AG10803 (cell line): ENCODE measurements at regions not wholly inside any gene's neighbourhood (a gene's known extent, or its start where the extent isn't known, plus 50 kb on each side); places are given as distances from the start of the nearest gene placed in this dataset.

Experiments used
- DNase-seq: peaks from one replicate; pipeline ENCODE4 v3.0.0; 2010; ENCODE audit warnings: low read depth
- H3K4me3 ChIP-seq: 2 replicates; pipeline ENCODE4 v1.5.1; 2011; ENCODE audit warnings: mild to moderate bottlenecking, low read length, control low read depth
- TF ChIP-seq, protein P1 (sequence below): conservative IDR thresholded peaks from 2 replicates; pipeline ENCODE4 v1.5.1; 2011; ENCODE audit warnings: mild to moderate bottlenecking, low read length, control low read depth, inconsistent platforms

DNA sequence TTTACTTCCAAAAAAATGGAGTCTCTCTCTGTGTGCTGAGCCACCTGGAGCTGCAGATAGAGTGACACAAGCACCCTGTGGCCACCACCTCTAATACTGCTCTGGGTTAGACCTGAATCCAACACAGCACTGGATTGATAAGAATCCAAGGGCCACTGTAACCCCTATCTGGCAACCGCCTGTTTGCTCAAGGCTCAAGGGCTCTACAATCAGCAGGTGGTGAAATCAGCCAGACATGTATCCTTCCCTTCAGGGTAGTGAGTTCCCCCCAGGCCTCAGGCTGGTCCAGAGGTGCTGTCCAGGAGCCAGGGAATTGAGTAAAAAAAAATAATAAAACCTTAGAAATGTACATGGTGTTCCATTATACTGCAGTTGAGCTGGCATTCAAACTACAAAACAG lies 509.0 kb downstream of the KIF4B start:
- no peak overlapping the region for H3K4me3 ChIP-seq
- TF ChIP-seq, protein P1, sequence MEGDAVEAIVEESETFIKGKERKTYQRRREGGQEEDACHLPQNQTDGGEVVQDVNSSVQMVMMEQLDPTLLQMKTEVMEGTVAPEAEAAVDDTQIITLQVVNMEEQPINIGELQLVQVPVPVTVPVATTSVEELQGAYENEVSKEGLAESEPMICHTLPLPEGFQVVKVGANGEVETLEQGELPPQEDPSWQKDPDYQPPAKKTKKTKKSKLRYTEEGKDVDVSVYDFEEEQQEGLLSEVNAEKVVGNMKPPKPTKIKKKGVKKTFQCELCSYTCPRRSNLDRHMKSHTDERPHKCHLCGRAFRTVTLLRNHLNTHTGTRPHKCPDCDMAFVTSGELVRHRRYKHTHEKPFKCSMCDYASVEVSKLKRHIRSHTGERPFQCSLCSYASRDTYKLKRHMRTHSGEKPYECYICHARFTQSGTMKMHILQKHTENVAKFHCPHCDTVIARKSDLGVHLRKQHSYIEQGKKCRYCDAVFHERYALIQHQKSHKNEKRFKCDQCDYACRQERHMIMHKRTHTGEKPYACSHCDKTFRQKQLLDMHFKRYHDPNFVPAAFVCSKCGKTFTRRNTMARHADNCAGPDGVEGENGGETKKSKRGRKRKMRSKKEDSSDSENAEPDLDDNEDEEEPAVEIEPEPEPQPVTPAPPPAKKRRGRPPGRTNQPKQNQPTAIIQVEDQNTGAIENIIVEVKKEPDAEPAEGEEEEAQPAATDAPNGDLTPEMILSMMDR: no peak
- DNase-seq: no peak

DNA sequence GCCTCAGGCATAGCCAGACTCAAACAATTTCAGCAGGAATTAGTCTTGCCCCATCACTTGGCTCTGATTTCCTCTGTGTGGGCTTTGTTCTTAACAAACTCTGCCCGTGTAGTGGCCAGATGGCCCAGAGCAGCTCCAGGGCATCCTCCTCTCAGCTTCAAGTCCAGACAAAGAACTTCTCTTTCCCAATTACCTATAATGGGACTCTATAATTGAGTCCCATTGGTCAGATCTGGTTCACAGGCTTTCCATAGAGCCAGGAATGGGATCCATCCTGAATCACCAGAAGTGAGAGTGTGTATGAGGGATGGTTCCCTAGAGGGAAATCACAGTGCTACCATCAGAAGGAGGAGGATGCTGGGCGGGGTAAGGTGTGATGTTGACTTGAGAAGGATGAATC lies 515.8 kb downstream of the KIF4B start:
- no peak overlapping the region for H3K4me3 ChIP-seq
- TF ChIP-seq, protein P1: no peak
- peak; percentile 53 for DNase-seq

DNA sequence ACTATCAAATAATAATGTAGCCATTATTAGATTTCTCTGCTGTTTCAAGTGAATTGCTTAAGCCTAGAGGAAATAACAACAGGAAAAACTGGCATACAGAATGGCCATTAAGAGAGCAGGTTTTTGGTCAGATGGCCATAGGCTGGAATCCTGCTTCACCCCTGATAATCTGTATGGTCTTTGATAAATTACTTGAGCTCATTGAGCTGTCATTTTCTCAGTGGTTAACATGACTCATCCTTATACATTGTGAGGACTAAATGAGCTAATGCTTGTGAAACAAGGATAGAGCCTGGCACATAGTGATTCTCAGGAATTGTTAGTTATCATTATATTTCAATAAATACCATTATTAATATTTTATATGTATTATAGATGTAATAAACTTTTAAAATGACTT lies 516.5 kb downstream of the KIF4B start:
- TF ChIP-seq, protein P1: no peak
- H3K4me3 ChIP-seq: no peak overlapping the region
- DNase-seq: peak; percentile 26

DNA sequence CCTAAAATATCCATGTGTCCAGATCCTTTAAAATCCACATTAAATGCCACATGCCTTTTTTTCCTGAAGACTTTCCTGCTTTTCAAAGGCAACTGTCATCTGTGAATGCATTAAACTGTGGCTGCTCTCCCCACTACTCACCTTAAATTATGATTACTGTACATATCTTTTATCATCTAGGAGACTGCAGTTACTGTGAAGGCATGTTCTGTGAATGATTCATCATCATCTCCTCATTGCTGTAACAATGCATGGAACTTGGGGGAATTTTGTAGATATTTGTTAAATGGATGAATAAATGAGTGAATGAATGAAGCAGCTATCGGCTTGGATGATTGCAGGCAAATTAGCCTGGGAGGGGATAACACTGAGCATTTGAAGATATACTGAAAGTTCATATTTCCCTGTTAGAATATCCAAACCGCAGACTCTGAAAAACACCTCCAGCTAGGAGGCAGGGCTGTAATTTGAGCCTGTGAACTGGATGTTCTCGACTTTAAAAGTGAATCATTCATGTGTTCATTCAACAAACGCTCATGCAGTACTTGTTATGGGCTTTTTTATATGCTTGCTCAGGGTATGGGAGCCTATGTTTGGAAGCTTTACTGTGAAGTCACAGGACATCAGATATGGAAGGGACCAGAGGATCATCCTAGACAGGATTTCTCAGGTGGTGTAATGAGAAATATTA lies 519.2 kb downstream of the KIF4B start:
- TF ChIP-seq, protein P1: no peak
- no peak overlapping the region for H3K4me3 ChIP-seq
- no peak for DNase-seq

DNA sequence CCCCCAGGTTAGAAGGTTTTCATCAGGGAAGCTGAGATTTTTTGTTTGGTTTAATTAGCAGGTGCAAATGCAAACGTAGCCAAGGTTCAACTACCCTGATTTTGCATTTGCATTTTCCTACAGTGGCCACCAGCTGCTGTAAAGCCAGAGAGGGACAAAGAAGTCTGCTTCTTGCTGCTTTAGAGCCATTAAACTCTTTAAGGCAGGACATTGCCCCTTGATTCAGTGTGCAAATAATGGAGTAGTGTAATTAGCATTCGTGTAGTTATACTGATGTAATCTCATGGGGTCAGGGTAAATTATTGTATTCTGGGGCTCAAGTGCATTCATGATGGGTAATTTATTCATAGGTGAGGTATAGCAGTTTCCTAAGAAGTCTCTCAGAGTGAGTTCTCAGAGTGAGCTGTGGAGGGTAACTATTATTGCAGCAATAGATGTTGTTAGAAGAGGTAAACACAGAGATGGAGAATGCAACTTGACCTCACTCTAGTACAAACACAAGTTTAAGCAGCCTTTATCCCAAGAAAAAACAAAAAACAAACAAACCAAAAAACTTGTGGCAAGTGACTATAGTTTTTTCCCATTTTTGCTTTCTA lies 526.5 kb downstream of the KIF4B start:
- DNase-seq: no peak
- H3K4me3 ChIP-seq: no peak overlapping the region
- TF ChIP-seq, protein P1: no peak

DNA sequence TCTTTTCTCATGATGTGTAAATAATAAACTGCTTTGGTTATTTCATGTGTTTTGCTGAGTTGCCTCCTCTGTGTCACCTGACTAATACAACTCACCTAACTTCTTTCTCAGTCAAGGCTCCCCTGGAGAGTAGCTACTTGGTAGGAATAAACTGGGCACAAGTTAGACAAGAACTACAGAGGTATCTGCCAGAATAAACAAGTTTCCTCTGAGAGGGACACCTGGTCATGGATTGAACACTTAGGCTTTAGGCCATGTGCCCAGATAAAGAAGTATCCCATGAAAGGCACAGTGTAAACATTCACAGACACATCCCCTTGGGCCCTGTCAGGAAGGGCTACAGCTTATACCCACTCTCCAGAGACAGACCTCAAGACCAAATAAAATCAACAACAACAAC lies 532.5 kb downstream of the KIF4B start:
- DNase-seq: no peak
- TF ChIP-seq, protein P1: no peak
- H3K4me3 ChIP-seq: no peak overlapping the region

DNA sequence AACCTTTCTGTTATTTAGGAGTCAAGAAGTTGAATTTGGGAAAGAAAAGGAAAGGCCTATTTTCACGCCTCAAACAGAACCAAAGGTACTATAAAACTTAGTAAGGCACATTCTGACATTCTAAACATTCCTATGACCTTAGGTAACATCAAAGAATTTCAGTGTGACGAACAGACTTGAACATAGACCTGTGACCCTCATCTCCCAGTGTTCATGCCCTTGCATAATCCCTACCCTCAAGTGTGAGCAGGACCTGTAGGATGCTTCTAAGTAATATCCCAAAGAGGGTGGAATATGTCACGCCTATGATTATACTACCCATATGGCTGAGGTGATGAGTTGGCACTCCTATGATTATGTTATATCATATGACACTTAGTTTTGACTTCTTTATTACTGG lies 540.9 kb downstream of the KIF4B start:
- no peak for DNase-seq
- H3K4me3 ChIP-seq: no peak overlapping the region
- TF ChIP-seq, protein P1: no peak
